ENCODE measurements at regions not wholly inside any gene's neighbourhood (a gene's known extent, or its start where the extent isn't known, plus 50 kb on each side); places are given as distances from the start of the nearest gene placed in this dataset.

DNA sequence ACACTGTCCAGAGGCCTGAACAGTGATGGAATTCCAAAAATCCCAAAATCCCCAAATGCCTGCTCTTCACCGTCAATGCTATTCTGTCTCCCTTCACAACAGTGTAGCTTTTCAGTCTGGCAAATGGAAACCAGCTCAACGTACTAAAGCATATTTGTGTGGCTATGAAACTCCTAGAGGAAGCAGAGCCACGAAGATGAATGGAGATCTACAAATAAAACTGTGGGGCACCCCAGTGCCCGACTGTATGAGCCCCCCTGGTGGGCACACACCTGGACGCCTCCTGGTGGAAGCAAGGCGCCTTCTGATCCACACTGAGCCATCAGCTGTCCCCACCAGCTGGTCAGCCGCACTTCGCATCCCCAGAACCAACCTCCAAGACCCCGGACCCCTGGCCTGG, 129.1 kb upstream of the SOD1 start:
- TF ChIP-seq CTCF (IDR thresholded peaks at IDR 0.05) (no peak), POLR2A (IDR thresholded peaks at IDR 0.05) (no peak)
